ENCODE measurements at regions not wholly inside any gene's neighbourhood (a gene's known extent, or its start where the extent isn't known, plus 50 kb on each side); places are given as distances from the start of the nearest gene placed in this dataset.
"Not testable (repeated sequence)": the region's sequence is repeated elsewhere in the genome, so short reads cannot be mapped to it uniquely, and the experiment has no call there.

- Histone ChIP-seq H3K4me3 (no peak overlapping the region), H3K4me1 (replicated peaks) (no peaks in the 10 kb centered on the region), H3K36me3 (no peaks in the 10 kb centered on the region), H3K9me3 (no peaks in the 10 kb centered on the region), H3K27me3 (replicated peaks; ENCODE audit: insufficient read depth) (no peaks in the 10 kb centered on the region), H3K27ac (no peak overlapping the region)
- 92% methylated on average over 3 of the region's 3 CpGs for WGBS
- intact Hi-C loops (cut with DNase I): no loop called here
- TF ChIP-seq POLR2AphosphoS5 (IDR thresholded peaks at IDR 0.05) (no peak), POLR2A (IDR thresholded peaks at IDR 0.05) (no peak)
- TF ChIP-seq, protein P1, sequence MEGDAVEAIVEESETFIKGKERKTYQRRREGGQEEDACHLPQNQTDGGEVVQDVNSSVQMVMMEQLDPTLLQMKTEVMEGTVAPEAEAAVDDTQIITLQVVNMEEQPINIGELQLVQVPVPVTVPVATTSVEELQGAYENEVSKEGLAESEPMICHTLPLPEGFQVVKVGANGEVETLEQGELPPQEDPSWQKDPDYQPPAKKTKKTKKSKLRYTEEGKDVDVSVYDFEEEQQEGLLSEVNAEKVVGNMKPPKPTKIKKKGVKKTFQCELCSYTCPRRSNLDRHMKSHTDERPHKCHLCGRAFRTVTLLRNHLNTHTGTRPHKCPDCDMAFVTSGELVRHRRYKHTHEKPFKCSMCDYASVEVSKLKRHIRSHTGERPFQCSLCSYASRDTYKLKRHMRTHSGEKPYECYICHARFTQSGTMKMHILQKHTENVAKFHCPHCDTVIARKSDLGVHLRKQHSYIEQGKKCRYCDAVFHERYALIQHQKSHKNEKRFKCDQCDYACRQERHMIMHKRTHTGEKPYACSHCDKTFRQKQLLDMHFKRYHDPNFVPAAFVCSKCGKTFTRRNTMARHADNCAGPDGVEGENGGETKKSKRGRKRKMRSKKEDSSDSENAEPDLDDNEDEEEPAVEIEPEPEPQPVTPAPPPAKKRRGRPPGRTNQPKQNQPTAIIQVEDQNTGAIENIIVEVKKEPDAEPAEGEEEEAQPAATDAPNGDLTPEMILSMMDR (IDR thresholded peaks at IDR 0.05): no peak
- DNase-seq (ENCODE audit: low spot score): no peak
Measured at GRCh38 chrX:23061116-23061515, 61.4 kb downstream of the DDX53 start.

- no peak overlapping the region for H3K27ac ChIP-seq
- intact Hi-C loops (cut with DNase I): no loop called here
- no peaks in the 10 kb centered on the region for H3K9me3 ChIP-seq
- H3K36me3 ChIP-seq: no peaks in the 10 kb centered on the region
- no peaks in the 10 kb centered on the region for H3K4me1 ChIP-seq (replicated peaks)
- WGBS: 97% methylated on average over 3 of the region's 3 CpGs
- H3K27me3 ChIP-seq (replicated peaks; ENCODE audit: insufficient read depth): no peaks in the 10 kb centered on the region
- H3K4me3 ChIP-seq: no peak overlapping the region
- TF ChIP-seq, protein P1 (IDR thresholded peaks at IDR 0.05): no peak
- TF ChIP-seq POLR2A (IDR thresholded peaks at IDR 0.05) (no peak), POLR2AphosphoS5 (IDR thresholded peaks at IDR 0.05) (no peak)
- no peak for DNase-seq (ENCODE audit: low spot score)
Measured at GRCh38 chrX:23062359-23062758, 62.6 kb downstream of the DDX53 start.

DNA sequence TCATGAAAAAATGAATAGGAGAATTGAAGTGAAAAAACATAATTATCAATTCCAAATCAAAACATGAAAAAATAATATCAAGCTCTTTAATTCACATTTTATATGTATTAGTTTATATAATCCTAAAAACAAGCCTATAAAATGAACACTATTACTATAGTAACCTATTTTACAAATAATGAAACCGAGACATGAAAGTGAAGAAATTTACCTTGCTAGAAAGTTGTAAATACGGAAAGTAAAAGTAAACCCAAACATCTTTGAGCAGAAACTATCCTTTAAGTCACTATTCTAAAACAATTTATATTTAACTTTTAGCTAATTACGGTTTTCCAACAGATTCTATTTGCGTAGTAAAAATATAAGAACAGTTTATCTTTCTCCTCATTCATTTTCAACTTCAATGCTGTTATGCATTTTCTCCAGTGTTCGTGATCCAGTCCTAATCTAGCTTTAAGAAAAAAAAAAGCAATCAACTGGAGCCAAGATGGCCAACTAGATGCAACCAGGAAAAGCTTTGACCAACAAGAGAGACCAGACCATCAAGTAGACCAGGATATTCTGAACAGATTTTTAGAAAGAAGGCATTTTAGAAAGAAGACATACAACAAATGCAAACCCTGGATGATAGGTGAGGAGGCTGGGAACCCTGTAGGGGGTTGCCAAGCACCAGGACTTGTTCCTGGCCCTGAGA is 67.0 kb downstream of the DDX53 start:
- Histone ChIP-seq H3K4me3 (no peak overlapping the region), H3K36me3 (no peaks in the 10 kb centered on the region), H3K27me3 (replicated peaks; ENCODE audit: insufficient read depth) (no peaks in the 10 kb centered on the region), H3K9me3 (no peaks in the 10 kb centered on the region), H3K4me1 (replicated peaks) (no peaks in the 10 kb centered on the region), H3K27ac (no peak overlapping the region)
- no peak for DNase-seq (ENCODE audit: low spot score)
- WGBS: 78% methylated on average over 5 of the region's 5 CpGs
- intact Hi-C loops (cut with DNase I): no loop called here
- TF ChIP-seq POLR2A (IDR thresholded peaks at IDR 0.05) (no peak), POLR2AphosphoS5 (IDR thresholded peaks at IDR 0.05) (no peak)
- TF ChIP-seq, protein P1 (IDR thresholded peaks at IDR 0.05): no peak

- H3K4me3 ChIP-seq; H3K4me1 ChIP-seq (replicated peaks); H3K36me3 ChIP-seq; intact Hi-C loops (cut with DNase I); DNase-seq (ENCODE audit: low spot score); H3K27me3 ChIP-seq (replicated peaks; ENCODE audit: insufficient read depth); H3K9me3 ChIP-seq; H3K27ac ChIP-seq: not testable (repeated sequence)
- WGBS: 99% methylated on average over 21 of the region's 21 CpGs
Measured at GRCh38 chrX:23075461-23075860, 75.7 kb downstream of the DDX53 start.

DNA sequence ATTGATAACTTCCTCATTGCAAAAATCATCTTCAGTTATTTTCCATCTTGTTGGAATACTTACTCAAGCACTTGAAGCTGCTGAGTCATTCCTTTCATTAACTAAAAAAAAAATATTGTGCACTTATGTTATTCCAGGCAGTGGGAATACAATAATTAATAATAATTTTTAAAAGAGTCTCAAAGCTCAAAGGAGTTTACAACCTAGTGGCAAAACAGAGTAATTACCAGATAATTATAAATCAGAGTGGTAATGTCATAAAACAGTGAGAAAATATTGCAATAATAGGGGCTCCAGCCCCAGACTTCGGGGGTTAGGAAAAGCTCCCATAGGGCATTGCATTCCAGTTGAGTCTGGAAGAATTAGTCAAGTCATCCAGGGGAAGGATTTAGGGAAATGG is 79.6 kb downstream of the DDX53 start:
- DNase-seq (ENCODE audit: low spot score): no peak
- Histone ChIP-seq H3K9me3 (no peaks in the 10 kb centered on the region), H3K27me3 (replicated peaks; ENCODE audit: insufficient read depth) (no peaks in the 10 kb centered on the region), H3K36me3 (no peaks in the 10 kb centered on the region), H3K27ac (no peak overlapping the region), H3K4me1 (replicated peaks) (no peaks in the 10 kb centered on the region), H3K4me3 (no peak overlapping the region)
- intact Hi-C loops (cut with DNase I): no loop called here
- TF ChIP-seq POLR2AphosphoS5 (IDR thresholded peaks at IDR 0.05): no peak
- TF ChIP-seq, protein P1 (IDR thresholded peaks at IDR 0.05): peak in 1 of 4 experiments; percentile 26
- 80% methylated on average over 1 of the region's 1 CpG for WGBS

All from prostate gland (tissue), 2 donors.